Inferior parietal cortex (tissue), 1 donor: ENCODE measurements at regions not wholly inside any gene's neighbourhood (a gene's known extent, or its start where the extent isn't known, plus 50 kb on each side); places are given as distances from the start of the nearest gene placed in this dataset.
"Not testable (repeated sequence)": the region's sequence is repeated elsewhere in the genome, so short reads cannot be mapped to it uniquely, and the experiment has no call there.

Source experiments
- DNase-seq: peaks from one replicate; pipeline ENCODE4 v3.0.0-alpha.2; 2016; ENCODE audit errors: extremely low spot score

DNA sequence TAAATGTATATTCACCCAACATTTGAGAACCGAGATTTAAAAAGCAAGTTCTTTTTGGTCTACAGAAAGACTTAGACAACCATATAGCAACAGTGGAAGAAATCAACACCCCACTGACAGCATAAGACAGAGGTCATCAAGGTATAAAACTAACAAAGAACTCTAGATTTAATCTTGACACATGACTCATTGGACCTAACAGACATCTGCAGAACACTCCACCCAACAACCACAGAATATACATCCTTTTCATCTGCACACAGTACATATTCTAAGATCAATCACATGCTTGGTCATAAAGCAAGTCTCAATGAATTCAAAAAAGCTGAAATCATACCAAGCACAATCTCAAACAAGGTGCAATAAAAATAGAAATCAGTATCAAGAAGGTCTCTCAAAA, 65.8 kb downstream of the SPIN4 start:
- no peak for DNase-seq

DNA sequence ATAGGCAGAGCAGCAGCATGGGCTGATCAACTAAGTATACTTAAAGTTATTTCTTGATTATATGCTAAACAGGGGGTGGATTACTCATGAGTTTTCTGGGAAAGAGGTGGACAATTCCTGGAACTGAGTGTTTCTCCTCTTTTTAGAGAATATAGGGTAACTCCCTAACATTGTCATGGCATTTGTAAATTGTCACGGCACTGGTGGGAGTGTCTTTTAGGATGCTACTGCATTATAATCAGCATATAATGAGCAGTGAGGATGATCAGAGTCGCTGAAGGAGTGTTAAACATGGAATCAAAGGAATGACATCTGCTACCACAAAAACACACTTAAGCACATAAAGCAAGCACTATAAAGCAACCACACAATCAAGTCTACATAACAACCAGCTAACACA, 66.5 kb downstream of the SPIN4 start:
- DNase-seq, result no peak

DNA sequence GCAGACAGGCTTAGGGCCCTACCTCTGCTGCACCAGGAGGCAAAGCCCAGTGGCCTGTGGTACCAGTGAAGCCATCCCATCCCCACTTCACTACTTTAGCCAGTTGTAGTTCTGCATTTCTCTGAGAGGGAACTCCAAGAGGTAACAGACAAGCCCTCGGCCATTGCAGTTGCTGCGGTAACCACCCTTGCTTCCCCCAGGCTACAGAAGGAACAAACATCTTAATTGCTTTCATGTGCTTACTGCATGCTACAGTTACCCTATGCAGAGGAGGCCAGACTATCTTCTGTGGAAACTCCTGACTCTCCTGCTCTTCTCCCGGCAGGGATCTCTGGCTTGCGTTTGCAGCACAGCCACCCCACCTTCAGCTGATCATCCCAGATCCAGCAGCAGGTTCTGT, 67.8 kb downstream of the SPIN4 start:
- DNase-seq, result no peak

DNA sequence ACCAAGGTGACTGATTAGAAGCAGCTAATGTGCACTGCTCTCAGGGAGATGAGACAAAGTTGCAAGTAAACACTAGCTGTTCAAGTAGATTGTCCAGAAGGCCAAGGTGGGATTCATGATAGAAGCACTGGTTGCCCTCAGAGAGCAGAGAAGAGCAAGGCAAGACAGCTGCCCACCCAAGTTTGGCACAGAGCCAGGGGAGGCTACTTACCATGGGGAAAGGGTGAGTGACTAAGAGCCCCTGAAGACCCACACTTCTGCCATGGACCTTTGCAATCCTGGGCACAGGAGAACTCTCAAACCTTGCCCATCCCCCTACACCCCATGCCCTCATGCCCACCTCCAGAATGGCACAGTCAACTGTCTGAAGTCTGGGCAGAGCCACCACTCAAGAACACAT, 68.3 kb downstream of the SPIN4 start:
- no peak for DNase-seq

DNA sequence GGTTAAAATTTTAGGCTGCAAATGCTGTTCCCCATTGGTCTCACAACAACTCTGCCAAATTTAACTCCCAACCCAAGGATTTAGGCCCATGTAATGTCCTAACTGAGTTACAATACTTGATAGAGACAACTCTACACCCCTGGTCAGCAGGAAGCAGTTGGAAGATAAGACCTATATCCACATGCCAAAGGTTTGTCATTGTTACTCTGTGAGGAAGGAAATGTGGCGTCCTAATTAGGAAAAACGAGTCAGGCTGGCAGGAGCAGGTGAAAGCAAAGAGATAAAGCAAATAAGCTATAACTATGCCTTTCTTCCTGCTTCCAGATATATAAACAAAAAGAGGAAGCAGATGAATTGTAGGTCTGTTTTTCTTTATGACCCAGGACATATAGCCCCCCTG, 69.1 kb downstream of the SPIN4 start:
- no peak for DNase-seq

DNA sequence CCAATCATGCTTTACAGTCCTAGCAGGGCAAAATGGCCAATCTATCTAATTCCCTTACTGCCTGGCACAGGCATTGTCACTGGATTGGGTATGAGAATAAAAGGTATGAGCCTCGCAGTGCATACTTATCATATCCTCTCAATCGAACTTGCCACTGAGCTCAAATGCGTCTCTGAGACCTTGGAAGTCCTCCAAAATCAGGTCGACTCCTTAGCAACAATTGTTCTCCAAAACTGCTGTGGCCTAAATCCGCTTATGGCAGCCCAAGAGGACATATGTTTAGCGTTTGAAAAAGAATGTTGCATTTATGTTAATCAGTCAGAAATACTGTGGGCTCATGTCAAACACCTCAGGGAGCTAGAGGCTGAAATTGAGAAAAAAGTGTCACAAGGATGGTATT, 69.7 kb downstream of the SPIN4 start:
- DNase-seq, result no peak

DNA sequence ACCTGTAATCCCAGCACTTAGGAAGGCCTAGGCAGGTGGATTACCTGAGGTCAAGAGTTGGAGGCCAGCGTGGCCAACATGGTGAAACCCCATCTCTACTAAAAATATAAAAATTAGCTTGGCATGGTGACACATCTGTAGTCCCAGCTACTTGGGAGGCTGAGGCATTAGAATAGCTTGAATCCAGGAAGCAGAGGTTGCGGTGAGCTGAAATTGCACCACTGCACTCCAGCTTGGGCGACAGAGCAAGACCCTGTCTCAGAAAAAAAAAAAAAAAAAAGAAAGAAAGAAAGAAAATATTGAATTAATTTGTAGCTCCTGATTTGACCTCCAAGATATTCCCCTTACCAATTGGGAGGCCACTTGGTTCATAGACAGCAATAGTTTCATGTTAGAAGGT, 73.7 kb downstream of the SPIN4 start:
- not testable (repeated sequence) for DNase-seq

DNA sequence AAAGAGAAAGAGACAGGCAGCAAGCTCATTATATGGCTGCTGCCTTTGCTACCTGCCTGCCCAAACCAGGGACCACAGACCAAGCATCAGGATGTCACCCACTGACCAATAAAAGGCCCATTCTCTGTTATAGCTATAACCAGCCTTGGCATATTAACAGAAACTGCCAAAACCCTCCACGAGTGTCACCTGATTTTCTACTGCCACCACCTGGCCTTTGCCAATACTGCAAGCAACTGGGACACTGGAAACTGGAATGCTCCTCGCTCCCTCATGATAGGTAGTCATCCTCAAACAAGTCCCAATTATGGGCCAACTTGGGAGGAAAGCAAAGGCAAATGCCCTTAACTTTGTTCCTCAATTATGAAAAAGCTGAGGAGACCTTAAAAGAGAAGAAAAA, 76.0 kb downstream of the SPIN4 start:
- peak; percentile 8 for DNase-seq

DNA sequence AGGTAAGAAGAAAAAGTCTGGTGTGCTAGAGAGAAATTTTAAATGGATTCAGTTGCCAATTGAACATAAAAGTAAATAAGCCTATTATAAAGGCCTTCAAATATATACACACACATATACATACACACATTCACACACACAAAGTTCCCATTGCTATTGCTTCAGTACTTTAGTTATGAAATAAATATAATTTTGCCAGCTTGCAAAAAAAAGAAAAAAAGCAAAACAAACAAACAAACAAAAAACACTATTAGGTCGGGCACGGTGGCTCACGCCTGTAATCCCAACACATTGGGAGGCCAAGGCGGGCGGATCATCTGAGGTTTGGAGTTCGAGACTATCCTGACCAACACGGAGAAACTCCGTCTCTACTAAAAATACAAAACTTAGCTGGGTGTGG, 80.3 kb downstream of the SPIN4 start:
- no peak for DNase-seq

DNA sequence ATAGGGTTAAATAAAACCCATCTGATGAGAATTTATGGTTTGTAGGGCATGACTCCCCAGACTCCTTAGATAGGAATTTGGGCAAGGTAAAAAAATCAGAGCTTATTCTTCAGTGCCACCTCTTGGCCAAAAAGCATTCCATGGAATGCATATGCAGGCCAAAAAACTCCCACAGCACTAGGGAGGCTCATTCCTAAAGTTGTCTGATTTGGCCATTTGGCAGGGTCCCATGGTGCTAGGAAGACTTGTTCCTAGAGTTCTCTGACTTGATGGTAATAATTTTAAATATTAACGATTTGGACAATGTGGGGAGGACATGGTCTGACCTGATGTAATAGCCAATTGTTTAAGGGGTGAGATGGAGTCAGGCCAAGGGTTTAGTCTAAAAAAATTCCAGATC, 93.0 kb downstream of the SPIN4 start:
- no peak for DNase-seq

DNA sequence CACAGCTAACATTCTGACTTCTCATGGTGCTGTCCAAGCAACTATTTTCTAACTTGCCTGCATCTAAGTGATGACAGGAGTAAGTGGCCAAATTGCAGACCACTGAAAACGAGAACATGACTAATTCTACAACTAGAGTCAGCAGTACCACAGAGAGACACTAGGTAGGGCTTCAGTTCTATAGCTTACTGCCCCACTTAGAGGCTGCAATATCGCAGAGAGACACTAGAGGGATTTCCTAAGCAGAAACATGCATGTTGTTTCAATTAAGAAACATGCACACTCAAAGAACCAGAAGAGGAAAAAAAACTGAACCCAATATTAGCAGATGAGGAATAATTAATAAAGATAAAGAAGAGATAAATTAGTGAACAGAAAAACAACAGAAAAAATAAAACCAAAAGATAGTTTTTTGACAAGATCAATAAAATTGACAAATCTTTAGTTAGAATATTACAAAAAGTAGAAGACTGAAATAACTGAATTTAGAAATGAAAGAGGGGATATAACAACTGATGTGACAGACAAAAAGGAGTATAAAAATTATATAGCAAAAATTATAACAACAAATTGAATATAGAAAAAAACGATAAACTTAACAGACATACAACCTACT, 100.8 kb downstream of the SPIN4 start:
- peak; percentile 63 for DNase-seq

DNA sequence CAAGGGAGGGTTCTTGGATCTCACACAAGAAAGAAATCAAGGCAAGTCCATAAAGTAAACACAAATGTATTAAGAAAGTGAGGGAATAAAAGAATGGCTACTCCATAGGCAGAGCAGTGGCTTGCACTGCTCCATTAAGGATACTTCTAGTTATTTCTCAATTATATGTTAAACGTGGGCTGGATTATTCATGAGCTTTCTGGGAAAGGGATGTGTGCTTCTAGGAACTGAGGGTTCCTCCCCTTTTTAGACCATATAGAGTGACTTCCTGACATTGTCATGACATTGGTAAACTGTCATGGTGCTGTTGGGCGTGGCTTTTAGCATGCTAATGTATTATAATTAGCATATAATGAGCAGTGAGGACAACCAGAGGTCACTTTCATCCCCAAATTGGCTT, 108.4 kb downstream of the SPIN4 start:
- DNase-seq, result not testable (repeated sequence)

DNA sequence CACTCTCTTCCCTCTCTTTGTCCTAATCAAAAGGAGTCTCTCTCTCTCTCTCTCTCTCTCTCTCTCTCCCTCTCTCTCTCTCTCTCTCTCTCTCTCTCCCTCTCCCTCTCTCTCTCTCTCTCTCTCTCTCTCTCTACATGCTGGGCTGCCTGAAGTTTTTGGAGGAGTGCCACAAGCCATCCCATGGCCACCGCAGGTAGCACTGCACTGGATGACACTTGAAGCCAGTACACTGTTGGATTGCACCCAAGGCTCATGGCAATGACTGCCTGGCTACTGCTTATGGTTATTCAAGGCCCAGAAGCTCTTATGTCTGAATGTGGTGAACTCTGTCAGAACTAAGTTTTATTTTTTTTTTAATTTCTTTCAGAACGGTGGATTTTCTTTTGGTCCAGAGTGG, 115.2 kb downstream of the SPIN4 start:
- DNase-seq, result not testable (repeated sequence)

DNA sequence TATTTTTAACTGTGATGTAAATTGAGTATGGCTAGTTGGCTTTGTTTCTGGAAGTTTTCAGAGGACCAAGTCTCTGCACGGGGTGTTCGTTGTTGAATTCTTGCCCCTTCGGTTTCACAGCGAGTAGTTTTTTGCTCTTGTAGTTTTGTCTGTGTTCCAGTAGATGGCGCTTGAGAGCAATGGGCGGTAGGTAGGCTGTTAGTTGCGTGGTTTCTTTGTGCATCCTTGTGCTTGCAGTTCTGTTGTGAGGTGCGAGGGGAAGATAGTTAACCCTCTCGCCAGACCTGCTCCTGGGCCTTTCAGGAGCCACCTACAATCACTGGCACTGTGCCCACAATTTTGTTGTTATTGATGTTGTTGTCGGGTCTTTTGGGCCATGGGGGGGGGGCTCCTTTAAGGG, 118.1 kb downstream of the SPIN4 start:
- not testable (repeated sequence) for DNase-seq

DNA sequence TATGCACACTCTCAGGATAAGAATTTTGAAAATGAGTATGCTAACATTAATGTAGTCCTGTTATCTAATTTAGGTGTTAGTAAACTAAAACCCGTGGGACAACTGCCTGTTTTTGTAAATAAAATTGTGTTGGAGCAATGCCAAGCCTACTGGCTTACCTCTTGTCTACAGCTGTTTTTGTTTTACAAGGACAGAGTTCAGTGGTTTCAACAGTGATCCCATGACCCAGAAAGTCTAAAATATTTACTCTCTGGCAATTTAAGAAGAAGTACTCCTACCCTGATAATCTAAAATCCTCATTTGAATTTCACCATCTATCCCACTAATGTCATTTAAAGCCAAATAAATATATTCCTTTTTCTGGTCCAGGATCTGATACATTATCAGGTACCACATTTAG, 132.9 kb downstream of the SPIN4 start:
- DNase-seq, result not testable (repeated sequence)

DNA sequence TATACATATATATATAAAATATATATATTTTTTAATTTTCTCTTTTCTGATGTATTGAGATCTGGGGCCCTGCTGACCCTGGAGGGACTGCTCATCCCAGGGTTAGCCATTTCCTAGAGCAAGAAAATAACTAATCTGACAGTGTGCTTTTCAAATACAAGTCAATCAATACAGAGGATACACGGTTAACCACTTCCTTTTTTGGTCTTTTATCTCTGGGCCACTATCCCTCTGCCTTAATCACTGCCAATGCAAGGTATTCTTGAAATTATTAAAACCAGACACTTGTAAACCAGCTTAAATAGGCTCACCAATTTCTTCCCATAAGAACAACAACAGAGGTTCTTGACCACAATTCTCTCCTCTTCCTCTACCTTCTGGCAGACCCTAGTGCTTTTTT, 133.6 kb downstream of the SPIN4 start:
- not testable (repeated sequence) for DNase-seq

DNA sequence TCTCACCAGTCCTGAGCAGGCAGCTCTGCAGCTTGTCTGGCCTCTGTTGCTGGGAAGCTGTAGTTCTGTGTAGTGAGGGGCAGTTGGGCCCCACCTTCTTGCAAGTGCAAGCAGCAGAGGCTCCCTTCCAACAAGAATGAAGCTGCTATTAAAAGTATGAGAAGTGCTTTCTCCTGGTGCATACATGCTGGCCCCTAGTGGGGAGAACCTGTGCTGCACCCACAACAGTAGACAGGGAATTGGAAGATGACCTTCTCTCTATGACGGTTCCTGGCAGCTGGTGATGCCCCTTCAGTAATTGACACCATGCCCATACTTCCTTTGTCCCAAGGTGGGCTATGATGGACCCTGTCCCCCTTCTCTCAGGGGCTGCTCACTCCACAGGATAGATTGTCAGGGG, 141.5 kb downstream of the SPIN4 start:
- not testable (repeated sequence) for DNase-seq

DNA sequence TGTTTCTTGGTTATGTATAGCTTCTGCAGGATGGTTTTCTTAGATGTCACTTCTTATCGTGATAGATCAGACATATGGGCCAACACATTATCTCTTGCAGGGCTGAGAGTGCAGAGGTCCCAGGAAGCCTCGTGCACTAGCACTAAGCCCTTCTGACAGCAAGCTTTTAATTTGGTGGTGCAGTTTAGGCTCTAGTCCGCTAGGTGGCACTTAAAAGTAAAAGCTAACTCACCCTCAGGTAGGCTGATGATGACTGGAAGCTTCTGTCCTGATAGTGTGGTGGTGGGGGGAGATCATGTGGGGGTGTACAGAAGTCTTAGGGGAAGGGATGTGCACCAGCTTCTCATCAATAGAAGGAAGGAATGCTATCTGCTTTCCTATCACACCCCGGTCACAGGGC, 142.0 kb downstream of the SPIN4 start:
- not testable (repeated sequence) for DNase-seq

DNA sequence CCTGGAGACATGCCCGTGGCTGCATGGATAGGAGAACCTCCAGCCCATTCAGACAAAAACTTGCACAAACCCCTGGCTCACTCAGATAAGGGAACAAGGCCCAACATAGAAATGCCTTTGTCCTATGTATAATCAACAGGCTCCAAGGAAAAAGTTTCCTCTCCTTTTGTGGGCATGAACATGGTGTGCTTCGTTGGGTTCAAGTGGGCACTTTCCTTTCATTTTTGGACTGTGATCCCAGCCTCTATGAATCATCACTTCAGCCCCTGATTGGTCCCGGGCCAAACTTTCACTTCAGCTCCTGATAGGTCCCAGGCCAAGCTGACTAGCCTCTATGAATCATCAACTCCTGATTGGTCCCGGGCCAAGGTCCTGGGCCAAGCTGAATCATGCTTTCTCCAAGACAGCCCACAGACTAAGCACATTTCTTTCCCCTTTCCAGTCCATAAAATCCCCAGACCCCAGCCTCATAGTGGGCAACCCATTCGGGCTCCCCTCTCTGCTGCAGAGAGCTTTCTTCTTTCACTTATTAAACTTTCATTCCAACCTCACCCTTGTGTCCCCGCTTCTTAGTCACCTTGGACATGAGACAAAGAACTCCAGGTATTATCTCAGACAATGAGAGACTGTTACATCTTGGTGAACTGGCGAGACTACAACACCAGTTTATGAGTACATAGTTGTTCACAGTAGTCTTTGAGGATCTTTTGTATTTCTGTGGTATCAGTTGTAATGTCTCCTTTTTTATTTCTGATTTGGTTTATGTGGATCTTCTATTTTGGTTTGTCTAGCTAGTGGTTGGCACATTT, 146.7 kb downstream of the SPIN4 start:
- not testable (repeated sequence) for DNase-seq

DNA sequence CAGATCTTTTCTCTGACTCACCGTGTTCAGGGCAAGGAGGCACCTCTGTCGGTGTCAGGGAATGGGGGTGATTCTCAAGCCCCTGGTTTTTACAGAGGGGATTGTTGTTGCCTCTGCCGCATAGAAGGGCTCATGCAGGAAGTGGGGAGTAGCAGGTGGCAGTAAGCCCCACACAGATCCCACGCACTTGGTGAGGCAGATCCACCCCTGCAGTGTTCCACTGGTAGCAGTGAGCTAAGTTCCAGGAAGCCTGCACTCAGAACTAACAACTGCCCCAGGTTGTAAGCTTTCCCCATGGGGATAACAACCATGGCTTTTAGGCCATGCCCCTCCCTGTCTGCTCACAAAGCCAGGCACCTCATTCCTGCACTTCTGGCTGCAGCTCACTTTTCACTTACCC, 149.1 kb downstream of the SPIN4 start:
- DNase-seq, result not testable (repeated sequence)

DNA sequence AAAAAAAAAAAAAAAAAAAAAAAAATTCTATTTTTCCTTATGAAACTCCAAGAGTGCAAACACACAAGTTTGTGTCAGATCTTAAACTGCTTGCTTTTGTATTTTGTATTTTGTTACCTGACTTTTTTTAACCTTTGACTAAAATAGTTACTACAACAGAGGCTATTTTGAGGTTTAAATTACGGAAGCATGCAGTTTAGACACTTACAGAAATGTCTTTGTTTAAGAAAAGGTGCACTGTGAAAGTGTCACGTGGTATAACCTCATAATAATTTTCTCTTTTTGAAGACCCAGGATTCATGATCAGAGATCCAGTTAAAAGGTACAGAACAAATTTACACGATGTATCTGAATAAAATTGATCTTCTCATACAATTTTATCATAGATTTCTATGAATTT, 152.4 kb downstream of the SPIN4 start:
- DNase-seq, result not testable (repeated sequence)

DNA sequence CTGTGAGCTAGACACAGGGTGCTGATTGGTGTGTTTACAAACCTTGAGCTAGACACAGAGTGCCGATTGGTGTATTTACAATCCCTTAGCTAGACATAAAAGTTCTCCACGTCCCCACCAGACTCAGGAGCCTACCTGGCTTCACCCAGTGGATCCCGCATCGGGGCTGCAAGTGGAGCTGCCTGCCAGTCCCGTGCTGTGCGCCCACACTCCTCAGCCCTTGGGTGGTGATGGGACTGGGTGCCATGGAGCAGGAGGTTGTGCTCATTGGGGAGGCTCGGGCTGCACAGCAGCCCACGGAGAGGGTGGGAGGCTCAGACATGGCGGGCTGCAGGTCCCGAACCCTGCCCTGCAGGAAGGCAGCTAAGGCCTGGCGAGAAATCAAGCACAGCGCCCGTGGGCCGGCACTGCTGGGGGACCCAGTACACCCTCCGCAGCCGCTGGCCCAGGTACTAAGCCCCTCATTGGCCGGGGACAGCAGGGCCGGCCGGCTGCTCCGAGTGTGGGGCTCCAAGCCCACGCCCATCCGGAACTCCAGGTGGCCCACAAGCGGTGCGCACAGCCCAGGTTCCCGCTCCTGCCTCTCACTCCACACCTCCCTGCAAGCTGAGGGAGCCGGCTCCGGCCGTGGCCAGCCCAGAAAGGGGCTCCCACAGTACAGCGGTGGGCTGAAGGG, 158.6 kb downstream of the SPIN4 start:
- not testable (repeated sequence) for DNase-seq

DNA sequence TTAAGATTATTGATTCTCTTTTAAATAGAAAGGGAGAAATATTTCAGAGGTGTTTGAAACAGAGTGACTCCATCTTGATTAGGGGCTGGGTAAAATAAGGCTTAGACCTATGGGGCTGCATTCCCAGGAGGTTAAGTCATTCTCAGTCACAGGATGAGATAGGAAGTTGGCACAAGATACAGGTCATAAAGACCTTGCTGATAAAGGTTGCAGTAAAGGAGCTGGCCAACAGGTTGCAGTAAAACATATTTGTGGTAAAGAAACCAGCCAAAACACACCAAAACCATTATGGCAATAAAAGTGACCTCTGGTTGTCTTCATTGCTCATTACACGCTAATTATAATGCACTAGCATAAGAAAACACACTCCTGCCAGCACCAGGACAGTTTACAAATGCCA, 165.0 kb downstream of the SPIN4 start:
- no peak for DNase-seq
